Caco-2 (cell line): ENCODE measurements at regions not wholly inside any gene's neighbourhood (a gene's known extent, or its start where the extent isn't known, plus 50 kb on each side); places are given as distances from the start of the nearest gene placed in this dataset.

Source experiments
- BruUV-seq: library from RNA; stranded (reverse); fragments of 400-500 nt; replicated peaks from 2 replicates; lab custom pipeline; 2021; lab: Mats Ljungman, UMichigan
- CTCF ChIA-PET: fragments of 300-600 bp; sonication (Branson Sonifier 250); formaldehyde crosslinking; loops from one replicate; lab custom pipeline; 2022; ENCODE audit warnings: antibody characterized with exemption; lab: Charles Lee
- POLR2A ChIA-PET: fragments of 300-600 bp; sonication (Branson Sonifier 250); formaldehyde crosslinking; loops from one replicate; lab custom pipeline; 2022; ENCODE audit warnings: antibody characterized with exemption; lab: Charles Lee
- DNase-seq, 2 experiments: peaks; one replicate each; pipeline versions ENCODE4 v3.0.0 to v3.0.0-alpha.2; 2020 to 2022
- H3K27me3 ChIP-seq: replicated peaks from 2 replicates; pipeline ENCODE4 v1.6.0; 2011; ENCODE audit warnings: low read length; ENCODE audit not compliant: control insufficient read depth, insufficient read depth
- H3K36me3 ChIP-seq: 2 replicates; pipeline ENCODE4 v1.5.1; 2011; ENCODE audit warnings: low read length; ENCODE audit not compliant: control insufficient read depth, insufficient read depth
- H3K4me1 ChIP-seq: fragments of 250-450 bp; sonication (Bioruptor Pico); 2 replicates; pipeline ENCODE4 v1.5.1; 2020; ENCODE audit warnings: mild to moderate bottlenecking
- H3K4me3 ChIP-seq: 2 replicates; pipeline ENCODE4 v1.5.1; 2011; ENCODE audit warnings: low read depth, mild to moderate bottlenecking, control low read depth, low read length
- H3K9me3 ChIP-seq: fragments of 250-450 bp; sonication (Bioruptor Pico); 2 replicates; pipeline ENCODE4 v1.5.1; 2020; ENCODE audit warnings: mild to moderate bottlenecking, moderate library complexity
- H3K27ac Mint-ChIP-seq: one replicate; pipeline ENCODE4 v1.8.0; 2022; ENCODE audit warnings: mixed read lengths; ENCODE audit not compliant: unreplicated experiment
- H3K27me3 Mint-ChIP-seq: one replicate; pipeline ENCODE4 v1.8.0; 2022; ENCODE audit warnings: mixed read lengths; ENCODE audit not compliant: insufficient read depth, unreplicated experiment
- H3K36me3 Mint-ChIP-seq: one replicate; pipeline ENCODE4 v1.8.0; 2022; ENCODE audit warnings: mild to moderate bottlenecking, mixed read lengths; ENCODE audit not compliant: insufficient read depth, unreplicated experiment
- H3K4me1 Mint-ChIP-seq: one replicate; pipeline ENCODE4 v1.8.0; 2022; ENCODE audit warnings: low read depth, mixed read lengths; ENCODE audit not compliant: unreplicated experiment
- H3K4me3 Mint-ChIP-seq: one replicate; pipeline ENCODE4 v1.8.0; 2022; ENCODE audit warnings: mild to moderate bottlenecking, moderate library complexity, mixed read lengths; ENCODE audit not compliant: unreplicated experiment
- H3K9me3 Mint-ChIP-seq: one replicate; pipeline ENCODE4 v1.8.0; 2022; ENCODE audit warnings: mixed read lengths; ENCODE audit not compliant: unreplicated experiment
- intact Hi-C: fragments of 100-400 bp; cut with micrococcal nuclease; formaldehyde crosslinking; loops from one replicate; pipeline ENCODE4 v1.10.0; 2022; ENCODE audit not compliant: unreplicated experiment
- TF ChIP-seq, protein P1 (sequence below), 2 experiments: fragments of 200-600 bp in 1 of 2; IDR thresholded peaks; 1 replicate in 1 of 2; 2 replicates in 1 of 2; pipeline versions ENCODE4 v1.5.1 to v1.8.0; 2011 to 2022; ENCODE audit warnings: antibody characterized with exemption in 1 of 2, control low read depth in 1 of 2, inconsistent platforms in 1 of 2, low read depth in 1 of 2, low read length in 1 of 2, mild to moderate bottlenecking in 1 of 2, moderate library complexity in 1 of 2; ENCODE audit not compliant: insufficient read depth in 1 of 2, severe bottlenecking in 1 of 2, unreplicated experiment in 1 of 2

DNA sequence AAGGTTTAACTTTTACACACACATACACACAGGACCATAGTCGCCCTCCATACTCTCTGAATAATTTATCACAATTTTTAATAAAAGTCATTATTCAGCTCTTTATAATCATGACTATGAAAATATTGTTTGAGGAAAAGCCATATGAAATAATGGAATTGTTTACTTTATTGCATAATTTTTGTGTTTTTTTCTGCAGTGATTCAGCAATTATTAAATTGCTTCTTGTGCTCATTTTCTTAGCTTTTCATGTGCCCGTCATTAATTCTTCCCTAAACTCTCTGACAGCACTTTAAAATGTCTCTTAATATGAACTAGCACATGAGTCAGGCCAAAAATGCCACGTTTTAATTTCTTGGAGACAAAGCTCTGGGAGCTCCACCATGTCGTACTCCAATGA lies 77.5 kb upstream of the ALX4 start:
- peaks cover 18% of the 10 kb centered on the region for H3K27me3 Mint-ChIP-seq
- no peak overlapping the region for H3K4me3 Mint-ChIP-seq
- Histone ChIP-seq H3K4me3 (no peak overlapping the region), H3K4me1 (no peaks in the 10 kb centered on the region), H3K9me3 (peaks cover 6% of the 10 kb centered on the region), H3K36me3 (no peaks in the 10 kb centered on the region), H3K27me3 (no peaks in the 10 kb centered on the region)
- POLR2A ChIA-PET: no interaction called here
- H3K36me3 Mint-ChIP-seq: no peaks in the 10 kb centered on the region
- no TSS peak for BruUV-seq
- no peaks in the 10 kb centered on the region for H3K4me1 Mint-ChIP-seq
- no peak for DNase-seq
- CTCF ChIA-PET: no interaction called here
- intact Hi-C loops: no loop called here
- H3K9me3 Mint-ChIP-seq: peaks cover 9% of the 10 kb centered on the region
- TF ChIP-seq, protein P1, sequence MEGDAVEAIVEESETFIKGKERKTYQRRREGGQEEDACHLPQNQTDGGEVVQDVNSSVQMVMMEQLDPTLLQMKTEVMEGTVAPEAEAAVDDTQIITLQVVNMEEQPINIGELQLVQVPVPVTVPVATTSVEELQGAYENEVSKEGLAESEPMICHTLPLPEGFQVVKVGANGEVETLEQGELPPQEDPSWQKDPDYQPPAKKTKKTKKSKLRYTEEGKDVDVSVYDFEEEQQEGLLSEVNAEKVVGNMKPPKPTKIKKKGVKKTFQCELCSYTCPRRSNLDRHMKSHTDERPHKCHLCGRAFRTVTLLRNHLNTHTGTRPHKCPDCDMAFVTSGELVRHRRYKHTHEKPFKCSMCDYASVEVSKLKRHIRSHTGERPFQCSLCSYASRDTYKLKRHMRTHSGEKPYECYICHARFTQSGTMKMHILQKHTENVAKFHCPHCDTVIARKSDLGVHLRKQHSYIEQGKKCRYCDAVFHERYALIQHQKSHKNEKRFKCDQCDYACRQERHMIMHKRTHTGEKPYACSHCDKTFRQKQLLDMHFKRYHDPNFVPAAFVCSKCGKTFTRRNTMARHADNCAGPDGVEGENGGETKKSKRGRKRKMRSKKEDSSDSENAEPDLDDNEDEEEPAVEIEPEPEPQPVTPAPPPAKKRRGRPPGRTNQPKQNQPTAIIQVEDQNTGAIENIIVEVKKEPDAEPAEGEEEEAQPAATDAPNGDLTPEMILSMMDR (IDR thresholded peaks at IDR 0.05; ENCODE audit: insufficient read depth in 1 of 2, low read depth in 1 of 2, low read length in 1 of 2, severe bottlenecking in 1 of 2, unreplicated experiment in 1 of 2): no peak
- no peak overlapping the region for H3K27ac Mint-ChIP-seq

DNA sequence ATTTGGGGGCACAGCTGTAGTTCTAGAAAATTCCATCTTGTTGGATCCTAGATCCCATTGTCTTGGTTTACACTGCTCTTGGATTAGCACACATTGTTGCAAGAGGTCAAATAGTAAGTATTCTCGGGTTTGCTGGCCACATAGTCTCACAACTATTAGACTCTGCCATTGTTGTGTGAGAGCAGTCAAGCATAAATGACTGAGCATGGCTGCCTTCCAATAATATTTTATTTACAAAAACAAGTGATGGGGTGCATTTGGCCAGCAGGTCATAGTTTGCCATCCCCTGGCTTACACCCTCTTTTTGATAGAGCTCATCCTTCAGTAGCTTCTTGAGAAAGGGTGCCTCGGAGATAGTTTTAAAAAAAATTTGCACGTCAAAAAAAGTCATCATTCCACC lies 77.9 kb upstream of the ALX4 start:
- intact Hi-C loops: no loop called here
- CTCF ChIA-PET: no interaction called here

DNA sequence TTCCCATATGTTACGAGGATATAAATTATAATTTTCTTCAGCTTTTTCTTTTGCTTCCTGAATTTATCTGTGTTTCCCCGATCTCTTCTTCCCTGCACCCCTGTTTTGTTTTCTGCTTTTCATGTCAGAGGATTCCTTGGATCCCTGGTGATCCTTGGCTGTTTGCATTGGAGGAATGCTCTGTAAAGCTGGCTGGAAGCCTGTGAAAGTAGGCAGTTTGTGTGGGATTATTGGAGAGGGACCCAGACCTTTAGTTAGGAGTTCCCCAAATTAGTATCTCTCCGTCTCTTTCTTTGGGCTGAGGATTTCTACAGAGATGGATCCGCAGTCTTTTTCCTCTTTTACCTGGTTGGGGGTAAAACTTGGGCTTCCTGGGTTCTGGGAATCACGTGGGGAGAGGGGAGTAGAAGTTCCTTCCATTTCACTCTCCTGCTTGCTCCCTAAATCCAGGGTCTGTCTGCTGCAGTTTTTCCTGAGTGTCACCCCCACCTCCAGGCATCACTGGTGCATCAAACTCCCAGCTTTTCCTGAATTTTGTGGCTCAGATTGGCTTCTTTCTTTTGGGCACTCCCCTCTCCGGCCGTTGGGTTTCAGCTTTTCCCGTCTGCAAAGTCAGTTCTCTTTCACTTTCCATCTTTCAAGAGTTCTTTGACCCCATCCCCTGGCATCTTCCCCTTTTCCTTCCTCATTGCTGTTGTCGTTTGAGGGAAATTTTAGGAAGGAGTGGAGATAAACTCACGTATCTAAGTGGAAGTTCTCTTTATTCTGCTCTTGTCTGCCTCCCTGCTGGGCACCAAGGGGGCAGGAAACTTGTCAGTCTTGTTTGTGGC lies 79.1 kb upstream of the ALX4 start:
- no peaks in the 10 kb centered on the region for H3K27me3 ChIP-seq
- TF ChIP-seq, protein P1 (IDR thresholded peaks at IDR 0.05; ENCODE audit: insufficient read depth in 1 of 2, low read depth in 1 of 2, low read length in 1 of 2, severe bottlenecking in 1 of 2, unreplicated experiment in 1 of 2): no peak
- ChIA-PET POLR2A (no interaction called here), CTCF (no interaction called here)
- no peak overlapping the region for H3K27ac Mint-ChIP-seq
- no peaks in the 10 kb centered on the region for H3K36me3 Mint-ChIP-seq
- H3K4me3 Mint-ChIP-seq: no peak overlapping the region
- no TSS peak for BruUV-seq
- H3K9me3 ChIP-seq: peaks cover 6% of the 10 kb centered on the region
- H3K4me1 ChIP-seq: no peaks in the 10 kb centered on the region
- H3K36me3 ChIP-seq: no peaks in the 10 kb centered on the region
- H3K9me3 Mint-ChIP-seq: peaks cover 9% of the 10 kb centered on the region
- intact Hi-C loops: no loop called here
- H3K4me3 ChIP-seq: no peak overlapping the region
- no peaks in the 10 kb centered on the region for H3K4me1 Mint-ChIP-seq
- peaks cover 22% of the 10 kb centered on the region for H3K27me3 Mint-ChIP-seq
- peak in 1 of 2 experiments; percentile 4 for DNase-seq

More for the DNA sequence above, 77.9 kb upstream of the ALX4 start:
- DNase-seq: no peak
- no TSS peak for BruUV-seq
- H3K4me3 ChIP-seq: no peak overlapping the region
- H3K27me3 ChIP-seq: no peaks in the 10 kb centered on the region
- Mint-ChIP-seq H3K36me3 (no peaks in the 10 kb centered on the region), H3K27ac (no peak overlapping the region), H3K4me1 (no peaks in the 10 kb centered on the region), H3K27me3 (peaks cover 18% of the 10 kb centered on the region), H3K4me3 (no peak overlapping the region), H3K9me3 (peaks cover 9% of the 10 kb centered on the region)
- POLR2A ChIA-PET: no interaction called here
- H3K4me1 ChIP-seq: no peaks in the 10 kb centered on the region
- peaks cover 6% of the 10 kb centered on the region for H3K9me3 ChIP-seq
- TF ChIP-seq, protein P1 (IDR thresholded peaks at IDR 0.05; ENCODE audit: insufficient read depth in 1 of 2, low read depth in 1 of 2, low read length in 1 of 2, severe bottlenecking in 1 of 2, unreplicated experiment in 1 of 2): no peak
- H3K36me3 ChIP-seq: no peaks in the 10 kb centered on the region
